K562 (cell line): ENCODE measurements at regions not wholly inside any gene's neighbourhood (a gene's known extent, or its start where the extent isn't known, plus 50 kb on each side); places are given as distances from the start of the nearest gene placed in this dataset.

Experiments
- ATAC-seq: fragments of 200-7000 bp; cut with Tn5 transposase; 3 replicates; pipeline ENCODE4 v1.9.1; 2020; ENCODE audit warnings: moderate library complexity
- BruUV-seq: library from RNA; stranded (reverse); fragments of 400-500 nt; replicated peaks from 2 replicates; lab custom pipeline; 2021; lab: Mats Ljungman, UMichigan
- CTCF ChIA-PET: fragments of 300-600 bp; formaldehyde crosslinking; extraction: SDS; loops from one replicate; lab custom pipeline; 2021; ENCODE audit warnings: low intra/inter-chr PET ratio; lab: Yijun Ruan, JAX
- POLR2A ChIA-PET: fragments of 300-600, 350-650 bp; sonication (Branson Sonifier 250); formaldehyde crosslinking; extraction: SDS; loops from one replicate; lab custom pipeline; 2021; ENCODE audit warnings: antibody characterized with exemption, inconsistent platforms; lab: Yijun Ruan, JAX
- DNase-seq, 4 experiments: peaks; one replicate each; pipeline versions ENCODE4 v3.0.0 to v3.0.0-alpha.2; 2011 to 2018; ENCODE audit warnings: low spot score in 3 of 4, mixed read lengths in 3 of 4; ENCODE audit errors: extremely low read depth in 1 of 4
- FAIRE-seq: peaks from 2 replicates; lab custom pipeline; 2011; peaks lifted over from hg19 to GRCh38; lab: Jason Lieb, UNC
- H2AFZ ChIP-seq: 2 replicates; pipeline ENCODE4 v1.6.0; 2011; ENCODE audit warnings: low read depth, low read length, control low read depth, inconsistent platforms
- H3K27ac ChIP-seq: fragments of 200-600 bp; 3 replicates; pipeline ENCODE4 v1.8.0; 2011; ENCODE audit warnings: low read depth, mild to moderate bottlenecking, control low read depth, inconsistent platforms, low read length, moderate library complexity, mixed read lengths; ENCODE audit errors: extremely low read depth
- H3K27me3 ChIP-seq, 2 experiments: fragments of 300-600 bp in 1 of 2; 2 replicates in 1 of 2; 3 replicates in 1 of 2; pipeline versions ENCODE4 v1.6.0 to v1.8.0; 2011; ENCODE audit warnings: inconsistent platforms in 2 of 2, low read length in 2 of 2, mild to moderate bottlenecking in 1 of 2, mixed read lengths in 1 of 2, moderate library complexity in 1 of 2; ENCODE audit not compliant: control insufficient read depth in 2 of 2, insufficient read depth in 2 of 2
- H3K36me3 ChIP-seq: fragments of 300-600 bp; 3 replicates; pipeline ENCODE4 v1.8.0; 2011; ENCODE audit warnings: mild to moderate bottlenecking, low read length, inconsistent platforms; ENCODE audit not compliant: control insufficient read depth, insufficient read depth
- H3K4me1 ChIP-seq, 2 experiments: fragments of 200-600 bp in 1 of 2; replicated peaks in 1 of 2; 2 replicates in 1 of 2; 3 replicates in 1 of 2; pipeline versions ENCODE4 v1.5.1 to v1.8.0; 2011; ENCODE audit warnings: inconsistent platforms in 2 of 2, low read length in 2 of 2, mild to moderate bottlenecking in 1 of 2, mixed read lengths in 1 of 2, moderate library complexity in 1 of 2; ENCODE audit not compliant: control insufficient read depth in 2 of 2, insufficient read depth in 2 of 2
- H3K4me2 ChIP-seq: 2 replicates; pipeline ENCODE4 v1.6.1; 2011; ENCODE audit warnings: low read length, control low read depth, inconsistent platforms, mixed read lengths; ENCODE audit not compliant: insufficient read depth
- H3K4me3 ChIP-seq: fragments of 200-600 bp; sonication (generic), shearing (Covaris generic); 2 replicates; pipeline ENCODE4 v1.5.1; 2016; ENCODE audit warnings: control low read depth, inconsistent platforms
- H3K79me2 ChIP-seq: fragments of 200-600 bp; 3 replicates; pipeline ENCODE4 v1.8.0; 2011; ENCODE audit warnings: low read length, inconsistent platforms; ENCODE audit not compliant: control insufficient read depth, insufficient read depth
- H3K9ac ChIP-seq, 2 experiments: 2 replicates each; pipeline versions ENCODE4 v1.6.0 to v1.6.1; 2011; ENCODE audit warnings: low read depth in 2 of 2, low read length in 2 of 2, control low read depth in 1 of 2, inconsistent platforms in 1 of 2, mild to moderate bottlenecking in 1 of 2, mixed read lengths in 1 of 2; ENCODE audit not compliant: insufficient read depth in 1 of 2
- H3K9me1 ChIP-seq: one replicate; pipeline ENCODE4 v1.6.0; 2011; ENCODE audit warnings: inconsistent platforms, mild to moderate bottlenecking, low read length, moderate library complexity; ENCODE audit not compliant: control insufficient read depth, insufficient read depth
- H3K9me3 ChIP-seq: replicated peaks from 2 replicates; pipeline ENCODE4 v1.5.1; 2011; ENCODE audit warnings: low read depth, low read length, inconsistent platforms; ENCODE audit not compliant: control insufficient read depth, insufficient read depth
- H4K20me1 ChIP-seq: replicated peaks from 2 replicates; pipeline ENCODE4 v1.6.1; 2011; ENCODE audit warnings: low read length, inconsistent platforms, mixed read lengths; ENCODE audit not compliant: control insufficient read depth, insufficient read depth
- DNMT1 ChIP-seq: fragments of 450-650 bp; IDR thresholded peaks from 2 replicates; pipeline ENCODE4 v1.6.1; 2016; ENCODE audit warnings: antibody characterized with exemption, mild to moderate bottlenecking
- HMGN3 ChIP-seq: IDR thresholded peaks from 2 replicates; pipeline ENCODE4 v1.6.1; 2011; ENCODE audit warnings: borderline replicate concordance, low read depth, mild to moderate bottlenecking, mixed read lengths, low read length; ENCODE audit not compliant: insufficient read length; ENCODE audit errors: extremely low read depth
- HOXB6 ChIP-seq: fragments of 250-450 bp; sonication (Bioruptor Pico); IDR thresholded peaks from 2 replicates; pipeline ENCODE4 v1.5.1; 2022; ENCODE audit warnings: mild to moderate bottlenecking, borderline replicate concordance
- KAT7 ChIP-seq: sonication (generic); formaldehyde crosslinking; IDR thresholded peaks from 2 replicates; pipeline ENCODE4 v1.8.0; 2022; ENCODE audit warnings: missing genetic modification reagents, mild to moderate bottlenecking, borderline replicate concordance
- LCOR ChIP-seq: sonication (generic); formaldehyde crosslinking; IDR thresholded peaks from 2 replicates; pipeline ENCODE4 v1.8.0; 2022; ENCODE audit warnings: mild to moderate bottlenecking, missing genetic modification reagents
- NCOA4 ChIP-seq: fragments of 450-650 bp; IDR thresholded peaks from 2 replicates; pipeline ENCODE4 v1.6.1; 2018; ENCODE audit warnings: mild to moderate bottlenecking; ENCODE audit not compliant: partially characterized antibody
- NFATC3 ChIP-seq: fragments of 450-650 bp; IDR thresholded peaks from 2 replicates; pipeline ENCODE4 v1.6.1; 2017; ENCODE audit warnings: mild to moderate bottlenecking
- SOX6 ChIP-seq: fragments of 450-650 bp; IDR thresholded peaks from 2 replicates; pipeline ENCODE4 v1.6.1; 2014; ENCODE audit warnings: mild to moderate bottlenecking
- ZNF830 ChIP-seq: fragments of 250-450 bp; sonication (Bioruptor Pico); IDR thresholded peaks from 2 replicates; pipeline ENCODE4 v1.5.0; 2021; ENCODE audit warnings: mild to moderate bottlenecking
- WGBS: fragments of 100-300 bp; shearing (Covaris generic); methylation state at CpG from one replicate; pipeline ENCODE4 v1.1.6; 2016; ENCODE audit warnings: low coverage, mixed read lengths; ENCODE audit not compliant: insufficient coverage; ENCODE audit errors: missing lambda C conversion rate; 5-methylcytosine and 5-hydroxymethylcytosine counted together
- in situ Hi-C: fragments of 300-500 bp; cut with MboI; formaldehyde crosslinking; loops from 4 replicates; pipeline ENCODE4 v1.15.0; 2018; ENCODE audit warnings: inconsistent platforms, mixed read lengths
- intact Hi-C: fragments of 100-400 bp; cut with micrococcal nuclease; formaldehyde crosslinking; loops from 2 replicates; pipeline ENCODE4 v1.14.2; 2022
- TF ChIP-seq, protein P1 (sequence below): sonication (generic); formaldehyde crosslinking; IDR thresholded peaks from 2 replicates; pipeline ENCODE4 v1.8.1; 2023; ENCODE audit warnings: mild to moderate bottlenecking, missing genetic modification reagents
- TF ChIP-seq, protein P2 (sequence below): fragments of 250-450 bp; sonication (Bioruptor Pico); IDR thresholded peaks from 2 replicates; pipeline ENCODE4 v1.4.0; 2020; ENCODE audit warnings: mild to moderate bottlenecking
- TF ChIP-seq, protein P3 (sequence below): fragments of 450-650 bp; conservative IDR thresholded peaks from 2 replicates; pipeline ENCODE4 v1.6.1; 2016; ENCODE audit warnings: missing genetic modification characterization, low read depth, mild to moderate bottlenecking, control low read depth, missing compliant biosample characterization
- TF ChIP-seq, protein P4 (sequence below): fragments of 250-450 bp; sonication (Bioruptor Pico); IDR thresholded peaks from 2 replicates; pipeline ENCODE4 v1.8.0; 2021; ENCODE audit warnings: mild to moderate bottlenecking, moderate library complexity
- TF ChIP-seq, protein P5 (sequence below): fragments of 450-650 bp; conservative IDR thresholded peaks from 2 replicates; pipeline ENCODE4 v1.6.1; 2016; ENCODE audit warnings: missing genetic modification characterization, low read depth, mild to moderate bottlenecking, missing compliant biosample characterization, moderate library complexity

DNA sequence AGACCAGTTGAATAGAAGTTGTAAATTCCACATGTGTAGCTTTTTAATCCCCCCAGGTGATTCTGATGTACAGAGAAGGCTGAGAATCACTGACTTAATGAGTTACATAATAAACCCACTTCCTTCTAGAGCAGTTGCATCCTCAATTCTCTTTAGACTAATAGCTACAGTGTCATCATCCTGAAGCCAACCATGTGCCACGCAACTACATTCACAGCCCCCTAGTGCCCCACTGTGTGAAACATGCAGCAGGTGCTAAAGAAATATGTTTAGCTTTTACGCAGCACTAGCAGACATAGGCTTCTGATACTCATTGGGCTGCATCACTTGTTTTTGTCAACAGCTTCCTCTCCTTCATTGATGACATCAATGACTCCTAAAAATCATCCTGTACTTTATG is 1168.3 kb downstream of the BCL11B start (continued):
- TF ChIP-seq, protein P1, sequence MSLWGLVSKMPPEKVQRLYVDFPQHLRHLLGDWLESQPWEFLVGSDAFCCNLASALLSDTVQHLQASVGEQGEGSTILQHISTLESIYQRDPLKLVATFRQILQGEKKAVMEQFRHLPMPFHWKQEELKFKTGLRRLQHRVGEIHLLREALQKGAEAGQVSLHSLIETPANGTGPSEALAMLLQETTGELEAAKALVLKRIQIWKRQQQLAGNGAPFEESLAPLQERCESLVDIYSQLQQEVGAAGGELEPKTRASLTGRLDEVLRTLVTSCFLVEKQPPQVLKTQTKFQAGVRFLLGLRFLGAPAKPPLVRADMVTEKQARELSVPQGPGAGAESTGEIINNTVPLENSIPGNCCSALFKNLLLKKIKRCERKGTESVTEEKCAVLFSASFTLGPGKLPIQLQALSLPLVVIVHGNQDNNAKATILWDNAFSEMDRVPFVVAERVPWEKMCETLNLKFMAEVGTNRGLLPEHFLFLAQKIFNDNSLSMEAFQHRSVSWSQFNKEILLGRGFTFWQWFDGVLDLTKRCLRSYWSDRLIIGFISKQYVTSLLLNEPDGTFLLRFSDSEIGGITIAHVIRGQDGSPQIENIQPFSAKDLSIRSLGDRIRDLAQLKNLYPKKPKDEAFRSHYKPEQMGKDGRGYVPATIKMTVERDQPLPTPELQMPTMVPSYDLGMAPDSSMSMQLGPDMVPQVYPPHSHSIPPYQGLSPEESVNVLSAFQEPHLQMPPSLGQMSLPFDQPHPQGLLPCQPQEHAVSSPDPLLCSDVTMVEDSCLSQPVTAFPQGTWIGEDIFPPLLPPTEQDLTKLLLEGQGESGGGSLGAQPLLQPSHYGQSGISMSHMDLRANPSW: no peak
- TF ChIP-seq, protein P2, sequence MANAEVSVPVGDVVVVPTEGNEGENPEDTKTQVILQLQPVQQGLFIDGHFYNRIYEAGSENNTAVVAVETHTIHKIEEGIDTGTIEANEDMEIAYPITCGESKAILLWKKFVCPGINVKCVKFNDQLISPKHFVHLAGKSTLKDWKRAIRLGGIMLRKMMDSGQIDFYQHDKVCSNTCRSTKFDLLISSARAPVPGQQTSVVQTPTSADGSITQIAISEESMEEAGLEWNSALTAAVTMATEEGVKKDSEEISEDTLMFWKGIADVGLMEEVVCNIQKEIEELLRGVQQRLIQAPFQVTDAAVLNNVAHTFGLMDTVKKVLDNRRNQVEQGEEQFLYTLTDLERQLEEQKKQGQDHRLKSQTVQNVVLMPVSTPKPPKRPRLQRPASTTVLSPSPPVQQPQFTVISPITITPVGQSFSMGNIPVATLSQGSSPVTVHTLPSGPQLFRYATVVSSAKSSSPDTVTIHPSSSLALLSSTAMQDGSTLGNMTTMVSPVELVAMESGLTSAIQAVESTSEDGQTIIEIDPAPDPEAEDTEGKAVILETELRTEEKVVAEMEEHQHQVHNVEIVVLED (CRISPR knock-in tag): no peak
- TF ChIP-seq DNMT1: no peak

DNA sequence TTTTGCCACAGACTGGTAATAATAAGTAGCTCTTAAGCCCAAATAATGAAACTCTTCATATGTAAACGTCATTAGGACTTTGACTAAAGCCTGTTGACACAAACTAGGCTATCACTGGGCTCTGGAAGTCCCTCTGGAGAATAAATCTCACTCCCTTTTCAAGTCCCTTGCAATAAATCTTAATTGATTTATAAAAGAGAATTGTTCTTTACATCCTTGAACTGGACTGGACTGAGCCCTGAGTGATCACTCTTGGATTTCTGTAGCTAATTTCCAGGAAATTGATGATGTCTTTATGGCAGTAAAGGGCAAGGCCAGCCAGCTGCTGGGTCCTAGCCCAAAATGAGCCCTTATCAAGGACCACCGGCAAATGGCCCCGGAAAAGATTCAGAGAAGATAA is 1162.7 kb downstream of the BCL11B start:
- H3K79me2 ChIP-seq: no peaks in the 10 kb centered on the region
- H3K4me2 ChIP-seq: no peak overlapping the region
- H3K9me3 ChIP-seq: no peaks in the 10 kb centered on the region
- in situ Hi-C loops: no loop called here
- H3K36me3 ChIP-seq: no peaks in the 10 kb centered on the region
- no peaks in the 10 kb centered on the region for H3K27me3 ChIP-seq
- no peaks in the 10 kb centered on the region for H4K20me1 ChIP-seq
- no peak overlapping the region for H2AFZ ChIP-seq
- no peak for ATAC-seq
- intact Hi-C loops: no loop called here
- H3K4me3 ChIP-seq: no peak overlapping the region
- no peak overlapping the region for H3K27ac ChIP-seq
- no peak overlapping the region for H3K9ac ChIP-seq
- CTCF ChIA-PET: no interaction called here
- no peak for DNase-seq
- H3K9me1 ChIP-seq: no peaks in the 10 kb centered on the region
- WGBS: 0% methylated on average over 3 of the region's 3 CpGs
- no TSS peak for BruUV-seq
- H3K4me1 ChIP-seq: no peaks in the 10 kb centered on the region
- no peak for FAIRE-seq
- POLR2A ChIA-PET: interaction anchor here (0.7 kb wide), 1 partner anchor 277 kb away, joined by 3 read pairs; no protein-coding TSS in a partner anchor
- TF ChIP-seq, protein P3, sequence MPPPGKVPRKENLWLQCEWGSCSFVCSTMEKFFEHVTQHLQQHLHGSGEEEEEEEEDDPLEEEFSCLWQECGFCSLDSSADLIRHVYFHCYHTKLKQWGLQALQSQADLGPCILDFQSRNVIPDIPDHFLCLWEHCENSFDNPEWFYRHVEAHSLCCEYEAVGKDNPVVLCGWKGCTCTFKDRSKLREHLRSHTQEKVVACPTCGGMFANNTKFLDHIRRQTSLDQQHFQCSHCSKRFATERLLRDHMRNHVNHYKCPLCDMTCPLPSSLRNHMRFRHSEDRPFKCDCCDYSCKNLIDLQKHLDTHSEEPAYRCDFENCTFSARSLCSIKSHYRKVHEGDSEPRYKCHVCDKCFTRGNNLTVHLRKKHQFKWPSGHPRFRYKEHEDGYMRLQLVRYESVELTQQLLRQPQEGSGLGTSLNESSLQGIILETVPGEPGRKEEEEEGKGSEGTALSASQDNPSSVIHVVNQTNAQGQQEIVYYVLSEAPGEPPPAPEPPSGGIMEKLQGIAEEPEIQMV (tag): no peak
- TF ChIP-seq HMGN3: no peak
- TF ChIP-seq NFATC3: no peak
- TF ChIP-seq HOXB6 (CRISPR knock-in tag): no peak
- no peak for TF ChIP-seq NCOA4
- TF ChIP-seq, protein P4, sequence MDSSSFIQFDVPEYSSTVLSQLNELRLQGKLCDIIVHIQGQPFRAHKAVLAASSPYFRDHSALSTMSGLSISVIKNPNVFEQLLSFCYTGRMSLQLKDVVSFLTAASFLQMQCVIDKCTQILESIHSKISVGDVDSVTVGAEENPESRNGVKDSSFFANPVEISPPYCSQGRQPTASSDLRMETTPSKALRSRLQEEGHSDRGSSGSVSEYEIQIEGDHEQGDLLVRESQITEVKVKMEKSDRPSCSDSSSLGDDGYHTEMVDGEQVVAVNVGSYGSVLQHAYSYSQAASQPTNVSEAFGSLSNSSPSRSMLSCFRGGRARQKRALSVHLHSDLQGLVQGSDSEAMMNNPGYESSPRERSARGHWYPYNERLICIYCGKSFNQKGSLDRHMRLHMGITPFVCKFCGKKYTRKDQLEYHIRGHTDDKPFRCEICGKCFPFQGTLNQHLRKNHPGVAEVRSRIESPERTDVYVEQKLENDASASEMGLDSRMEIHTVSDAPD: no peak
- no peak for TF ChIP-seq SOX6
- TF ChIP-seq, protein P5, sequence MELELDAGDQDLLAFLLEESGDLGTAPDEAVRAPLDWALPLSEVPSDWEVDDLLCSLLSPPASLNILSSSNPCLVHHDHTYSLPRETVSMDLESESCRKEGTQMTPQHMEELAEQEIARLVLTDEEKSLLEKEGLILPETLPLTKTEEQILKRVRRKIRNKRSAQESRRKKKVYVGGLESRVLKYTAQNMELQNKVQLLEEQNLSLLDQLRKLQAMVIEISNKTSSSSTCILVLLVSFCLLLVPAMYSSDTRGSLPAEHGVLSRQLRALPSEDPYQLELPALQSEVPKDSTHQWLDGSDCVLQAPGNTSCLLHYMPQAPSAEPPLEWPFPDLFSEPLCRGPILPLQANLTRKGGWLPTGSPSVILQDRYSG (tag): no peak
- no peak for TF ChIP-seq KAT7
- TF ChIP-seq ZNF830 (CRISPR knock-in tag): no peak
- no peak for TF ChIP-seq LCOR (CRISPR knock-in tag)
